ENCODE measurements at regions not wholly inside any gene's neighbourhood (a gene's known extent, or its start where the extent isn't known, plus 50 kb on each side); places are given as distances from the start of the nearest gene placed in this dataset.

DNA sequence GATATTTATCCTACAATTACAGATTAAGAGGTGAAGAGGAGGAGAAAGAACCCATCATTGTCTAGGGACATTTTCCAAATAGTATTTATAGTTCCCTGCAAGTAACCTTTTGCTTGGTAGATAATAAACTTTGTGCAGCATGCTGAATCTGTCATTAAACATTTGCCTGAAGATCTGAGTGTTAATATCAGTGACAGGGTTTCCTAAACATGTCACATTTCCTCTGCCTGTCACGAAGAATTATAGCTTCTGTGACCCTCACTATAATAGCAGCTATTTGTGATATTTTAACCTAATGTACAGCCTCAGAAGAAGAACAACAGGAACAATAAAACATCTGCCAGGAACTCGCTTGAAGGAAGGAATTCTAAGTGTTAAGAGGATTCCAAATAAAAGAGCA is 350.3 kb downstream of the GXYLT1 start:
- Histone ChIP-seq H3K18ac (ENCODE audit: low read depth, low read length) (no peak overlapping the region), H3K79me1 (ENCODE audit: low read depth in 1 of 2, low read length in 2 of 2) (no peaks in the 10 kb centered on the region), H2BK120ac (ENCODE audit: low read depth, low read length) (no peak overlapping the region), H3K4me1 (ENCODE audit: control insufficient read depth, insufficient read depth, low read length) (no peaks in the 10 kb centered on the region), H3K9me1 (ENCODE audit: insufficient read depth, low read length) (no peaks in the 10 kb centered on the region), H3K9ac (ENCODE audit: low read depth, low read length) (no peak overlapping the region), H4K8ac (ENCODE audit: low read depth in 2 of 2, low read length in 2 of 2) (no peak overlapping the region), H3K27ac (ENCODE audit: insufficient read depth, low read length) (no peak overlapping the region), H2BK20ac (ENCODE audit: low read depth, low read length) (no peak overlapping the region), H4K91ac (ENCODE audit: insufficient read depth, low read depth, low read length) (no peak overlapping the region), H4K20me1 (ENCODE audit: insufficient read depth, low read length) (no peaks in the 10 kb centered on the region), H2BK5ac (ENCODE audit: low read depth, low read length, poor library complexity, severe bottlenecking) (no peak overlapping the region), H3K36me3 (ENCODE audit: control insufficient read depth, insufficient read depth, low read length) (no peaks in the 10 kb centered on the region), H2BK15ac (ENCODE audit: low read depth, low read length) (no peak overlapping the region), H3K14ac (replicated peaks; ENCODE audit: low read depth, low read length) (no peak overlapping the region), H3K4me3 (ENCODE audit: insufficient read depth, low read depth, low read length) (no peak overlapping the region), H3K23ac (ENCODE audit: low read depth, low read length) (no peak overlapping the region), H3K9me3 (ENCODE audit: control insufficient read depth, insufficient read depth, low read length) (0 out of 2 replicates have a peak, but pooled peaks cover 2% of the 10 kb centered on the region), H3K27me3 (ENCODE audit: control insufficient read depth, insufficient read depth, low read length) (no peaks in the 10 kb centered on the region), H2AK9ac (replicated peaks; ENCODE audit: low read depth, low read length, poor library complexity) (no peak overlapping the region), H3K4ac (ENCODE audit: low read depth, low read length) (no peak overlapping the region), H2AFZ (replicated peaks; ENCODE audit: low read length, poor library complexity) (no peak overlapping the region), H3K56ac (ENCODE audit: extremely low read depth, insufficient read depth, low read length) (no peak overlapping the region), H2AK5ac (ENCODE audit: low read depth, low read length) (no peak overlapping the region), H3K4me2 (ENCODE audit: low read depth, low read length) (no peak overlapping the region), H4K5ac (ENCODE audit: low read depth, low read length) (no peak overlapping the region)
- intact Hi-C loops (cut with micrococcal nuclease) = no loop called here
- no CpG with 5 or more reads among the region's 2 CpGs for WGBS, 2 experiments (ENCODE audit: extremely low coverage in 2 of 2, insufficient read length in 1 of 2)
- no peak for DNase-seq
- no peak for TF ChIP-seq FOS (IDR thresholded peaks at IDR 0.05; ENCODE audit: low read depth, low read length)
- no peak for TF ChIP-seq SMC3 (IDR thresholded peaks at IDR 0.05; ENCODE audit: low read depth, low read length)
- TF ChIP-seq MAFK (IDR thresholded peaks at IDR 0.05; ENCODE audit: low read depth, low read length) = no peak
- TF ChIP-seq, protein P1, sequence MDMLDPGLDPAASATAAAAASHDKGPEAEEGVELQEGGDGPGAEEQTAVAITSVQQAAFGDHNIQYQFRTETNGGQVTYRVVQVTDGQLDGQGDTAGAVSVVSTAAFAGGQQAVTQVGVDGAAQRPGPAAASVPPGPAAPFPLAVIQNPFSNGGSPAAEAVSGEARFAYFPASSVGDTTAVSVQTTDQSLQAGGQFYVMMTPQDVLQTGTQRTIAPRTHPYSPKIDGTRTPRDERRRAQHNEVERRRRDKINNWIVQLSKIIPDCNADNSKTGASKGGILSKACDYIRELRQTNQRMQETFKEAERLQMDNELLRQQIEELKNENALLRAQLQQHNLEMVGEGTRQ (IDR thresholded peaks at IDR 0.05; ENCODE audit: low read depth, low read length) = no peak
- no peak for TF ChIP-seq RAD21 (IDR thresholded peaks at IDR 0.05; ENCODE audit: low read length)
- no peak for TF ChIP-seq CHD1 (IDR thresholded peaks at IDR 0.05; ENCODE audit: low read depth, low read length)
- TF ChIP-seq MXI1 (IDR thresholded peaks at IDR 0.05; ENCODE audit: borderline replicate concordance, low read depth, low read length) = no peak
- no peak for TF ChIP-seq RCOR1 (IDR thresholded peaks at IDR 0.05; ENCODE audit: insufficient replicate concordance, low read length)
- no peak for TF ChIP-seq BHLHE40 (IDR thresholded peaks at IDR 0.05; ENCODE audit: low read depth, low read length)
- TF ChIP-seq, protein P2, sequence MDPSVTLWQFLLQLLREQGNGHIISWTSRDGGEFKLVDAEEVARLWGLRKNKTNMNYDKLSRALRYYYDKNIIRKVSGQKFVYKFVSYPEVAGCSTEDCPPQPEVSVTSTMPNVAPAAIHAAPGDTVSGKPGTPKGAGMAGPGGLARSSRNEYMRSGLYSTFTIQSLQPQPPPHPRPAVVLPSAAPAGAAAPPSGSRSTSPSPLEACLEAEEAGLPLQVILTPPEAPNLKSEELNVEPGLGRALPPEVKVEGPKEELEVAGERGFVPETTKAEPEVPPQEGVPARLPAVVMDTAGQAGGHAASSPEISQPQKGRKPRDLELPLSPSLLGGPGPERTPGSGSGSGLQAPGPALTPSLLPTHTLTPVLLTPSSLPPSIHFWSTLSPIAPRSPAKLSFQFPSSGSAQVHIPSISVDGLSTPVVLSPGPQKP (IDR thresholded peaks at IDR 0.05; ENCODE audit: borderline replicate concordance, low read depth, low read length) = no peak
- no peak for TF ChIP-seq CEBPB (IDR thresholded peaks at IDR 0.05; ENCODE audit: low read depth, low read length)
- no peak for TF ChIP-seq POLR2A (IDR thresholded peaks at IDR 0.05; ENCODE audit: low read depth, low read length)
- TF ChIP-seq, protein P3, sequence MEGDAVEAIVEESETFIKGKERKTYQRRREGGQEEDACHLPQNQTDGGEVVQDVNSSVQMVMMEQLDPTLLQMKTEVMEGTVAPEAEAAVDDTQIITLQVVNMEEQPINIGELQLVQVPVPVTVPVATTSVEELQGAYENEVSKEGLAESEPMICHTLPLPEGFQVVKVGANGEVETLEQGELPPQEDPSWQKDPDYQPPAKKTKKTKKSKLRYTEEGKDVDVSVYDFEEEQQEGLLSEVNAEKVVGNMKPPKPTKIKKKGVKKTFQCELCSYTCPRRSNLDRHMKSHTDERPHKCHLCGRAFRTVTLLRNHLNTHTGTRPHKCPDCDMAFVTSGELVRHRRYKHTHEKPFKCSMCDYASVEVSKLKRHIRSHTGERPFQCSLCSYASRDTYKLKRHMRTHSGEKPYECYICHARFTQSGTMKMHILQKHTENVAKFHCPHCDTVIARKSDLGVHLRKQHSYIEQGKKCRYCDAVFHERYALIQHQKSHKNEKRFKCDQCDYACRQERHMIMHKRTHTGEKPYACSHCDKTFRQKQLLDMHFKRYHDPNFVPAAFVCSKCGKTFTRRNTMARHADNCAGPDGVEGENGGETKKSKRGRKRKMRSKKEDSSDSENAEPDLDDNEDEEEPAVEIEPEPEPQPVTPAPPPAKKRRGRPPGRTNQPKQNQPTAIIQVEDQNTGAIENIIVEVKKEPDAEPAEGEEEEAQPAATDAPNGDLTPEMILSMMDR (conservative IDR thresholded peaks at IDR 0.05; ENCODE audit: low read depth, low read length) = no peak
- TF ChIP-seq RFX5 (IDR thresholded peaks at IDR 0.05; ENCODE audit: low read depth, low read length) = no peak
- TF ChIP-seq MAZ (IDR thresholded peaks at IDR 0.05; ENCODE audit: borderline replicate concordance, low read depth, low read length) = no peak
- TF ChIP-seq NFE2L2 (IDR thresholded peaks at IDR 0.05; ENCODE audit: low read depth, low read length) = no peak
- in situ Hi-C loops (cut with MboI; ENCODE audit: low sequenced_read_pairs) = no loop called here
- dilution Hi-C loops (cut with HindIII; ENCODE audit: low sequenced_read_pairs, unreplicated experiment) = no loop called here
- no TSS peak for BruUV-seq (replicated peaks)
- POLR2A ChIA-PET (ENCODE audit: unreplicated experiment) = no interaction called here
- CTCF ChIA-PET = no interaction called here
- ATAC-seq (ENCODE audit: low read depth) = no peak

Measured in IMR-90 (cell line).